Hepatocyte (in vitro differentiated cells): ENCODE measurements at regions not wholly inside any gene's neighbourhood (a gene's known extent, or its start where the extent isn't known, plus 50 kb on each side); places are given as distances from the start of the nearest gene placed in this dataset.

ENCODE experiments used
- DNase-seq: peaks from one replicate; pipeline ENCODE4 v3.0.0-alpha.2; 2016; ENCODE audit warnings: low spot score
- H2AFZ ChIP-seq: fragments of 200-600 bp; sonication (generic); 2 replicates; pipeline ENCODE4 v1.6.0; 2016; ENCODE audit warnings: antibody characterized with exemption, mild to moderate bottlenecking
- H3K27ac ChIP-seq: fragments of 200-600 bp; sonication (generic); 2 replicates; pipeline ENCODE4 v1.5.1; 2016; ENCODE audit warnings: mild to moderate bottlenecking
- H3K27me3 ChIP-seq: fragments of 200-600 bp; sonication (generic); 2 replicates; pipeline ENCODE4 v1.6.1; 2016
- H3K36me3 ChIP-seq: fragments of 200-600 bp; sonication (generic); replicated peaks from 2 replicates; pipeline ENCODE4 v1.5.1; 2016; ENCODE audit warnings: low read depth; ENCODE audit not compliant: insufficient read depth
- H3K4me1 ChIP-seq: fragments of 200-600 bp; sonication (generic); 2 replicates; pipeline ENCODE4 v1.5.1; 2016; ENCODE audit warnings: mild to moderate bottlenecking, moderate library complexity; ENCODE audit not compliant: insufficient read depth
- H3K4me2 ChIP-seq: fragments of 200-600 bp; sonication (generic); 2 replicates; pipeline ENCODE4 v1.6.0; 2016
- H3K4me3 ChIP-seq: fragments of 200-600 bp; sonication (generic); 2 replicates; pipeline ENCODE4 v1.5.1; 2016; ENCODE audit warnings: mild to moderate bottlenecking
- H3K79me2 ChIP-seq: fragments of 200-600 bp; sonication (generic); 2 replicates; pipeline ENCODE4 v1.6.0; 2017; ENCODE audit warnings: mild to moderate bottlenecking
- H3K9me2 ChIP-seq: fragments of 200-600 bp; sonication (generic); replicated peaks from 2 replicates; pipeline ENCODE4 v1.6.0; 2017; ENCODE audit warnings: mild to moderate bottlenecking; ENCODE audit not compliant: insufficient read depth
- H3K9me3 ChIP-seq: fragments of 200-600 bp; sonication (generic); 2 replicates; pipeline ENCODE4 v1.5.1; 2016; ENCODE audit warnings: low read depth, mild to moderate bottlenecking
- H4K20me1 ChIP-seq: fragments of 200-600 bp; sonication (generic); 2 replicates; pipeline ENCODE4 v1.6.0; 2016; ENCODE audit warnings: mild to moderate bottlenecking; ENCODE audit not compliant: insufficient read depth, poor library complexity, severe bottlenecking
- CTCF ChIP-seq: fragments of 200-600 bp; sonication (generic); IDR thresholded peaks from 2 replicates; pipeline ENCODE4 v1.5.1; 2016; ENCODE audit warnings: antibody characterized with exemption, mild to moderate bottlenecking; ENCODE audit not compliant: poor library complexity
- EZH2 ChIP-seq: fragments of 200-600 bp; sonication (generic); IDR thresholded peaks from 2 replicates; pipeline ENCODE4 v1.6.1; 2016; ENCODE audit warnings: antibody characterized with exemption, mild to moderate bottlenecking, borderline replicate concordance
- EZH2phosphoT487 ChIP-seq: fragments of 200-600 bp; sonication (generic); IDR thresholded peaks from one replicate; pipeline ENCODE4 v1.6.1; 2018; ENCODE audit warnings: antibody characterized with exemption, mild to moderate bottlenecking, low read depth, moderate library complexity; ENCODE audit not compliant: unreplicated experiment, severe bottlenecking
- WGBS: methylation state at CpG from one replicate; pipeline ENCODE4 v1.1.6; 2016; ENCODE audit warnings: low lambda C conversion rate; ENCODE audit errors: missing lambda C conversion rate; 5-methylcytosine and 5-hydroxymethylcytosine counted together

DNA sequence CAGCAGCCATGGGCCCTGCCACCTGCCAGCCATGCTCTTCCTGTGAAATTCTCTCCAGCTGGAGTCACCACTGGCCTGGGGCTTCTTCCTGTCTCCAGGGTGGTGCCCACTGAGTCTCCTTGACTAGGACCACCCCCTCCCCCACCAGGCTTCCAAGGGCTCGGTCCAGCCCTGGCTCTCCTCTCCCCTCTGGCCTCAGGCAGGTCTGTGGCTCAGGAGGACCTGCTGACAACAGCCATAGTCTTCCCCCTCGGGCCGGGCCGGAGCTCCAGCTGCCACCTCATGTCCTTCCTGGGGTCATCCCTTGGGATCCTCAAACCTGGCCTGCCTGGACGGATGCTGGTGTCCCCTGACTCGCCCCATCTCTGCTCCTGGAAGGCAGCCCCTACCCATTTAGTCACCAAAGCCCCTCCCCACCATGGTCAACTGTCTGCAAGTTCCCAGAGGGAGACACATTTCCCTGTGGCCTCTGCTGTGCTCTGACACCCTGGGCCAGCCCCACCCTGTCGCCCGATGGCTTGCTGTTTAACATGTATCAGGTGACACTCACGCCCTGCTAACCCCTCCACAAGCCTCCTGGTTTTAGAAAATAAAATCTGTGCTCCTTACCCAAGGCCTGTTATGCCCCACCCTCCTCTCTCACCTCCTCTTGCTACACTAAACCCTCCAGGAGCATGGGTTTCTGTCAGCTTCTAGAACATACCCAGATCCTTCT is 186.2 kb downstream of the RBFOX3 start:
- Histone ChIP-seq H3K79me2 (no peaks in the 10 kb centered on the region), H3K27me3 (no peaks in the 10 kb centered on the region), H2AFZ (no peak overlapping the region), H3K9me2 (no peaks in the 10 kb centered on the region), H3K27ac (no peak overlapping the region), H3K36me3 (no peaks in the 10 kb centered on the region), H3K4me1 (no peaks in the 10 kb centered on the region), H4K20me1 (no peaks in the 10 kb centered on the region), H3K4me3 (no peak overlapping the region), H3K9me3 (no peaks in the 10 kb centered on the region), H3K4me2 (no peak overlapping the region)
- 65% methylated on average over 9 of the region's 9 CpGs for WGBS
- DNase-seq, result no peak
- TF ChIP-seq CTCF (no peak), EZH2 (no peak), EZH2phosphoT487 (no peak)

GRCh38 chr17:79423811-79424465 is 186.9 kb downstream of the RBFOX3 start:
- no peaks in the 10 kb centered on the region for H3K4me1 ChIP-seq
- TF ChIP-seq EZH2, result no peak
- TF ChIP-seq EZH2phosphoT487, result no peak
- no peak for TF ChIP-seq CTCF
- peaks cover 2% of the 10 kb centered on the region for H3K27me3 ChIP-seq
- no peaks in the 10 kb centered on the region for H3K36me3 ChIP-seq
- H2AFZ ChIP-seq, result no peak overlapping the region
- H3K79me2 ChIP-seq, result no peaks in the 10 kb centered on the region
- 86% methylated on average over 17 of the region's 18 CpGs for WGBS
- no peak overlapping the region for H3K27ac ChIP-seq
- no peaks in the 10 kb centered on the region for H4K20me1 ChIP-seq
- no peaks in the 10 kb centered on the region for H3K9me3 ChIP-seq
- H3K4me2 ChIP-seq, result no peak overlapping the region
- H3K9me2 ChIP-seq, result no peaks in the 10 kb centered on the region
- no peak overlapping the region for H3K4me3 ChIP-seq
- no peak for DNase-seq

GRCh38 chr17:79422236-79422635 is 188.6 kb downstream of the RBFOX3 start:
- no peak for DNase-seq
- 90% methylated on average over 13 of the region's 15 CpGs for WGBS
- Histone ChIP-seq H2AFZ (no peak overlapping the region), H4K20me1 (no peaks in the 10 kb centered on the region), H3K4me3 (no peak overlapping the region), H3K4me1 (no peaks in the 10 kb centered on the region), H3K9me3 (no peaks in the 10 kb centered on the region), H3K27me3 (peaks cover 17% of the 10 kb centered on the region), H3K27ac (no peak overlapping the region), H3K9me2 (no peaks in the 10 kb centered on the region), H3K4me2 (no peak overlapping the region), H3K79me2 (no peaks in the 10 kb centered on the region), H3K36me3 (no peaks in the 10 kb centered on the region)
- TF ChIP-seq CTCF (no peak), EZH2 (no peak), EZH2phosphoT487 (no peak)
